IPS DF 6.9 (cell line): ENCODE measurements at regions not wholly inside any gene's neighbourhood (a gene's known extent, or its start where the extent isn't known, plus 50 kb on each side); places are given as distances from the start of the nearest gene placed in this dataset.
"Not testable (repeated sequence)": the region's sequence is repeated elsewhere in the genome, so short reads cannot be mapped to it uniquely, and the experiment has no call there.

Experiments
- DNase-seq: peaks from one replicate; pipeline ENCODE4 v3.0.0-alpha.2; 2013; ENCODE audit warnings: low read depth, low spot score
- H3K27ac ChIP-seq: one replicate; pipeline ENCODE4 v1.5.1; 2013; ENCODE audit warnings: low read length, control low read depth
- H3K27me3 ChIP-seq: 2 replicates; pipeline ENCODE4 v1.6.1; 2013; ENCODE audit warnings: mild to moderate bottlenecking, low read length; ENCODE audit not compliant: control insufficient read depth, insufficient read depth
- H3K36me3 ChIP-seq: 2 replicates; pipeline ENCODE4 v1.6.1; 2013; ENCODE audit warnings: low read length; ENCODE audit not compliant: control insufficient read depth, insufficient read depth
- H3K4me1 ChIP-seq: 2 replicates; pipeline ENCODE4 v1.6.1; 2013; ENCODE audit warnings: low read length; ENCODE audit not compliant: control insufficient read depth, insufficient read depth
- H3K4me3 ChIP-seq: 2 replicates; pipeline ENCODE4 v1.5.1; 2013; ENCODE audit warnings: mild to moderate bottlenecking, low read length
- H3K9me3 ChIP-seq: 2 replicates; pipeline ENCODE4 v1.6.1; 2013; ENCODE audit warnings: low read length, inconsistent platforms; ENCODE audit not compliant: control insufficient read depth, insufficient read depth
- WGBS: extraction: QIAGEN DNeasy Blood & Tissue Kit; methylation state at CpG from one replicate; pipeline ENCODE4 v1.1.7; 2013; ENCODE audit warnings: mixed read lengths, missing lambda C conversion rate; ENCODE audit not compliant: insufficient read length, insufficient coverage; 5-methylcytosine and 5-hydroxymethylcytosine counted together

- not testable (repeated sequence) for H3K4me3 ChIP-seq, H3K27me3 ChIP-seq, H3K9me3 ChIP-seq, H3K27ac ChIP-seq, DNase-seq, H3K36me3 ChIP-seq, H3K4me1 ChIP-seq
- WGBS = no CpG with 5 or more reads among the region's 3 CpGs
Measured at GRCh38 chr5:174471528-174471927, 252.9 kb upstream of the MSX2 start.

- no peaks in the 10 kb centered on the region for H3K9me3 ChIP-seq
- H3K27ac ChIP-seq = no peak overlapping the region
- WGBS = no CpG with 5 or more reads among the region's 2 CpGs
- H3K4me1 ChIP-seq = no peaks in the 10 kb centered on the region
- no peaks in the 10 kb centered on the region for H3K27me3 ChIP-seq
- no peaks in the 10 kb centered on the region for H3K36me3 ChIP-seq
- no peak overlapping the region for H3K4me3 ChIP-seq
- DNase-seq = no peak
Measured at GRCh38 chr5:174472956-174473355, 251.4 kb upstream of the MSX2 start.

GRCh38 chr5:174476001-174476400, 248.4 kb upstream of the MSX2 start:
- DNase-seq, H3K27ac ChIP-seq, H3K4me3 ChIP-seq, H3K36me3 ChIP-seq, H3K9me3 ChIP-seq, H3K27me3 ChIP-seq, H3K4me1 ChIP-seq: not testable (repeated sequence)
- no CpG with 5 or more reads among the region's 3 CpGs for WGBS

- Histone ChIP-seq H3K4me1 (no peaks in the 10 kb centered on the region), H3K27me3 (no peaks in the 10 kb centered on the region), H3K4me3 (no peak overlapping the region), H3K9me3 (no peaks in the 10 kb centered on the region), H3K36me3 (no peaks in the 10 kb centered on the region), H3K27ac (no peak overlapping the region)
- DNase-seq = no peak
Measured at GRCh38 chr5:174479325-174479724, 245.1 kb upstream of the MSX2 start.

- no CpG with 5 or more reads among the region's 1 CpG for WGBS
- DNase-seq = no peak
- no peak overlapping the region for H3K27ac ChIP-seq
Measured at GRCh38 chr5:174481737-174482136, 242.6 kb upstream of the MSX2 start.

GRCh38 chr5:174482607-174483024, 241.8 kb upstream of the MSX2 start:
- DNase-seq = no peak

More at GRCh38 chr5:174481737-174482136, 242.6 kb upstream of the MSX2 start:
- H3K27me3 ChIP-seq = no peaks in the 10 kb centered on the region
- no peaks in the 10 kb centered on the region for H3K36me3 ChIP-seq
- H3K4me1 ChIP-seq = no peaks in the 10 kb centered on the region
- H3K9me3 ChIP-seq = no peaks in the 10 kb centered on the region
- no peak overlapping the region for H3K4me3 ChIP-seq

GRCh38 chr5:174483411-174483810, 241.0 kb upstream of the MSX2 start:
- Histone ChIP-seq H3K27ac (no peak overlapping the region), H3K4me1 (no peaks in the 10 kb centered on the region), H3K9me3 (no peaks in the 10 kb centered on the region), H3K4me3 (no peak overlapping the region), H3K36me3 (no peaks in the 10 kb centered on the region), H3K27me3 (no peaks in the 10 kb centered on the region)
- no peak for DNase-seq
- WGBS = no CpG with 5 or more reads among the region's 4 CpGs

More at GRCh38 chr5:174482607-174483024, 241.8 kb upstream of the MSX2 start:
- no peaks in the 10 kb centered on the region for H3K27me3 ChIP-seq
- no peaks in the 10 kb centered on the region for H3K36me3 ChIP-seq
- H3K27ac ChIP-seq = no peak overlapping the region
- H3K4me1 ChIP-seq = no peaks in the 10 kb centered on the region
- H3K4me3 ChIP-seq = no peak overlapping the region
- WGBS = no CpG with 5 or more reads among the region's 8 CpGs
- no peaks in the 10 kb centered on the region for H3K9me3 ChIP-seq

GRCh38 chr5:174489215-174489614, 235.2 kb upstream of the MSX2 start:
- H3K36me3 ChIP-seq = no peaks in the 10 kb centered on the region
- no peak for DNase-seq
- H3K27ac ChIP-seq = no peak overlapping the region
- H3K4me1 ChIP-seq = no peaks in the 10 kb centered on the region
- no peak overlapping the region for H3K4me3 ChIP-seq
- no CpG with 5 or more reads among the region's 3 CpGs for WGBS
- no peaks in the 10 kb centered on the region for H3K27me3 ChIP-seq
- no peaks in the 10 kb centered on the region for H3K9me3 ChIP-seq

- no peaks in the 10 kb centered on the region for H3K4me1 ChIP-seq
- no peak overlapping the region for H3K4me3 ChIP-seq
- no peak overlapping the region for H3K27ac ChIP-seq
- no peaks in the 10 kb centered on the region for H3K36me3 ChIP-seq
- no peaks in the 10 kb centered on the region for H3K9me3 ChIP-seq
- no peak for DNase-seq
- no peaks in the 10 kb centered on the region for H3K27me3 ChIP-seq
- WGBS = no CpG with 5 or more reads among the region's 9 CpGs
Measured at GRCh38 chr5:174489920-174490597, 234.3 kb upstream of the MSX2 start.

- no peak overlapping the region for H3K4me3 ChIP-seq
- WGBS = no CpG with 5 or more reads among the region's 4 CpGs
- H3K9me3 ChIP-seq = no peaks in the 10 kb centered on the region
- no peaks in the 10 kb centered on the region for H3K4me1 ChIP-seq
- DNase-seq = no peak
- no peaks in the 10 kb centered on the region for H3K27me3 ChIP-seq
- H3K36me3 ChIP-seq = no peaks in the 10 kb centered on the region
- no peak overlapping the region for H3K27ac ChIP-seq
Measured at GRCh38 chr5:174490728-174491127, 233.7 kb upstream of the MSX2 start.

GRCh38 chr5:174491265-174491664, 233.1 kb upstream of the MSX2 start:
- Histone ChIP-seq H3K9me3 (no peaks in the 10 kb centered on the region), H3K36me3 (no peaks in the 10 kb centered on the region), H3K27me3 (no peaks in the 10 kb centered on the region), H3K4me1 (no peaks in the 10 kb centered on the region), H3K4me3 (no peak overlapping the region), H3K27ac (no peak overlapping the region)
- no peak for DNase-seq
- WGBS = no CpG with 5 or more reads among the region's 5 CpGs
